ENCODE measurements at regions not wholly inside any gene's neighbourhood (a gene's known extent, or its start where the extent isn't known, plus 50 kb on each side); places are given as distances from the start of the nearest gene placed in this dataset.

DNA sequence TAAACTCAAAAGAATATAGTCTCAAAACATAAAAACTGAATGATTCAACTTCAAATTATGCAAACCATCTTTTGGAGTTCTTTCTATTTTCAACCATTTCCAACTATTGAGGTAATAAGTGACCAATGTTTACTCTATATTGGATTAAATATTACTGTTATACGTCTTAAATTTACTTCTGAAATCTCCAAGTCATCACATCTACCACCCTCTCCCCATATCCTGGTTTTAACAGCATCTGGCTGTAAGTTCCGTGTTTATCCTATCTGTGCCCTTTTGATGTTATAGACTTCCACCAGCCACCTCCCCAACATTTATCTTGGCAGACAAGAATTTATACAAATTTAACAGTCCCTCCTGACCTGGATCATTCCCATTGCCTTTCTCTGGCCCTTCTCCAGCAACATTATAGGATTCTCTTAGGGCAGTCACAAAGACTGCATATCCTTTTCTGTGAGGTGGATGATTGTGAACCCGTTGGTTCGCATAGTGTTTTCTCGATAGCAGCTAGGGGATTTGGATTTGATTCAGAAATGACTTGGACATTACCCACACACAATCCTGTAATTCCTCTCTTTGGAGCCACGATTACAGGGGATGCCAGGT, 313.4 kb upstream of the FMN2 start:
- DNase-seq (ENCODE audit: low read depth in 3 of 3, low spot score in 2 of 3) = no peak

DNA sequence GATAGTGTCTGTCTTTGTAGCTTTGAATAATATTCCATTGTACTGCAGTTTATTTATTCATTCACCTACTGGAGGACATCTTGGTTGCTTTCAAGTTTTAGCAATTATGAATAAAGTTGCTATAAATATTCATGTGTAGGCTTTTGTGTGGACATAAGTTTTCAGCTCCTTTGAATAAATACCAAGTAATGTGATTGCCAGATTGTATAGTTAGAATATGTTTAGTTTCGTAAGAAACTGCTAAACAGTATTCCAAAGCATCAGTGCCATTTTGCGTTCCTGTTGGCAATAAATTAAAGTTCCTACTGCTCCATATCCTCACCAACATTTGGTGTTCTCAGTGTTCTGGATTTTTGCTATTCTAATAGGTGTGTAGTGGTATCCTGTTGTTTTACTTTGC, 311.7 kb upstream of the FMN2 start:
- DNase-seq (ENCODE audit: low read depth in 3 of 3, low spot score in 2 of 3) = no peak

DNA sequence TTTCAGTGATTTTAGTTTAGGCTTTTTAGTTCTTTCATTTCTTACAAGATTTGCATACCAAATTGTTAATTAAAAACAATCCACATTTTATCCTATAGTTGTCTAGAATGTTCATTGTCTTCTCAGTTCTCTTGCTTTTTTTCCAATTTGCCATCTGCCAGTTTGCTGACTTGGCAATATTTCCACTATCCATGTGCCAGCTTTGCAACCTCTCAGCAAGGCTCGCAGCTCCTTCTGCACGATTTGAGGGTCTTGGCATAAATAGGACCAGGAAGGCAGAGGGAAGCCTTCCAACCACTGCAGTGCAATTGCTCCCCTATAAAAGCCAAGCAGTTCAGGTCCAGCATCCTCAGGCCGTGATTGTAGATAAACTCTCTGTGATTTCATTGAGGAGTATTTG, 306.8 kb upstream of the FMN2 start:
- DNase-seq (ENCODE audit: low read depth in 3 of 3, low spot score in 2 of 3) = no peak

DNA sequence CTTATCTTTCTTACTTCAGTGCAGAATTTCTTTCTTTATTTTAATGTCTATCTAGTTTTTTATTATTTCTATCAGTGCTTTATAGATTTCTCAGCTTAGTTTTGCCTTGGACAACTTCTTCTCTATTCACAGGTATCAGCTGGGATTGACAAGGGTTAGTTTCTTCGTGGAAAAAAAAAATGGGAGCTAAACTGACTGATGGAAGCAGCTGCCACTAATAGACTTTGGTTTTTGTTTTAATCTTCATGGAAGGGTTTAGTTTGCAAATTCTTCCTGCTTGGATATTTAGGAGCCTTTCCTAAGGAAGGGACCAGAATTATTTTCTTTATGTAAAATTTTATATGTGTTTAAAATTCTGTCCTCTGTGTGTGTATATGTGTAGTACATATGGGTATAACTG, 306.1 kb upstream of the FMN2 start:
- no peak for DNase-seq (ENCODE audit: low read depth in 3 of 3, low spot score in 2 of 3)

DNA sequence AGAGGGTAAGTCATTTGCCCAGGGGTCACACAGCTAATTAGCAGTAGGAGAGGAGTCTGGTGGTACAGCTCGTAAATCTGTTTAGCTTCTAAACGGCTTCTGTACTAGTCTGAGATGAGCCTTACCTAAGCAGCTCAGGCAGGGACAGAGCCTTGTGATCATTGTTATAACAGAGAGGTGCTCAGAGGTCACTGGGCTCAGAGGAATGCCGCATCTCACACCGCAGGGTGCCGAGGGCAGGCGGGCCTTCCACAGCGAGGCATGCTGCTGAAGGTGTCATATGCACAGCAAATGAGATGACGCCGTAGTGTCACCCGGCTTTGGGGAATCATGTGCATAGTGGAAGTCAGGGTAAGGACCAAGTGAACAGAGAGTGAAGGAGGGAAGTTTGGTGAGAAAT, 305.2 kb upstream of the FMN2 start:
- no peak for DNase-seq (ENCODE audit: low read depth in 3 of 3, low spot score in 2 of 3)

DNA sequence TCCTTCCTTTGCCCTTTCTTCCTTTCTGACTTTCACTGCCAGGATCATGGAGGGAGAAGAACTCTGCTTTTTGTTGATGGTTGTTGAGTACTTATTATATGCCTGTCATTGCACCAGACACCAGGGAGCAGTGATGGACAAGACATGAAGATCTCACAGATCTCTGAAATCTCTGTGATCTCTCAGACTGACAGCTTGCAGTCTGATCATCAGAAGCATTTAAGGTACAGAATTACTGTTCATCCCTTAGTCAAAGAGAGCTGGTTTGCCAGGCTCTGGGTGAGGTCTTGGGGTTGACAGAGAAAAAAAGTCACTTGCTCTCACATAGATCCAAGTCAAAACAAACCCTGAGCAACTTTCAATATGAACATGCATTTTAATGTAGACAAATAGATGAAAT, 299.5 kb upstream of the FMN2 start:
- DNase-seq (ENCODE audit: low read depth in 3 of 3, low spot score in 2 of 3) = no peak

DNA sequence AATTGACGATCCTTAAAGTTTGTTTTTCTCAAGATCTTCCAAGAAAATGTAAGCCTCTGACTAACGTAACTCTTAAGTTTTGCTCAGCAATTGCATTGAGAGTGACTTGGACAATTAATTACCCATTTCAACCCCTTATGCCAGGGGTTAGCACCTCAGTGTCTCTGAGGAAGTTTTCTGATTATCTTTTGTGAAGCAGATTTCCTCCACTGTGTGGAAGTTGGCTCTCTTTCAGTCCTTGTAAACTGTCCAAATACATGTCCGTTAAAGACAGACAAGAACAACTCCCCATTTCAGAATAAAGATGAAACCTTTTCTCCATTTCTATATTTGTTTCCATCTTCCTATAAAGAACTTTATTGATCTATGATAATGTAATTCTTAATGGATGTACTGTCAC, 296.4 kb upstream of the FMN2 start:
- no peak for DNase-seq (ENCODE audit: low read depth in 3 of 3, low spot score in 2 of 3)

DNA sequence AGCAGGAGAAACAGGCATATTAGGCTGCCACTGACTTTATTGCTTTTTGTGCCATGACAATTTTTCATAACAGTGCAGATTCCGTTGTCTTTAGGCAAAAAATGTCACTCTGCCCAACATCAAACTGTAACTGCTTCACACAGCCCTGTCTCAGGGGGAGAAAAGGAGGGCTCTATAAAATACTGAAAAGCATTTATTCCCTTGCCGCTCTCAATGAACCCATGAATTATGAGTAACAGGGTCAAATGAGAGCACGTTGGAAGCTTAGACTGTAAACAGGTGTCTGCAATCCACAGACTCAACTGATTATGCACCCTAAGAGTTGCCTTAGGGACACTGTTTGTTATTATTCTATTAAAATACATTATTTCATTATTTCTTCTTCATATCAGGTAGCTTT, 292.1 kb upstream of the FMN2 start:
- DNase-seq (ENCODE audit: low read depth in 3 of 3, low spot score in 2 of 3) = no peak

DNA sequence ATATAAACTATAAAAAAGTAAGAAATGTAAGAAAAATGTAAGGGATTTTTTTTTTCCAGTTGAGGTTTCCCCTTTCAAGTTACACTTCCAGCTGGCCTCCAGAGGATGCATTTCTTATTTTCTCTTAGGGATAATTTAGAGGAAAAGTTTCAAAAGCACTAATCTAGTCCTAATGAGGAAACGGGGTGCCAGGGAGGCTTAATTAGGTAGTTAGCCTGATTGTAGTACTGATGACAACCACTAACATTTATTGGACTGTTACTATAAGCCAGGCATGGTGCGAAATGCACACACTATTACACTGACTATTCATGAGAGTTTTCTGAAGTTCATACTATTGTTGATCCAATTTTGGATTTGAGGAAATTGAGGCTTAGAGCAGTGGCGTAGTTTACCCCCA, 290.8 kb upstream of the FMN2 start:
- no peak for DNase-seq (ENCODE audit: low read depth in 3 of 3, low spot score in 2 of 3)

DNA sequence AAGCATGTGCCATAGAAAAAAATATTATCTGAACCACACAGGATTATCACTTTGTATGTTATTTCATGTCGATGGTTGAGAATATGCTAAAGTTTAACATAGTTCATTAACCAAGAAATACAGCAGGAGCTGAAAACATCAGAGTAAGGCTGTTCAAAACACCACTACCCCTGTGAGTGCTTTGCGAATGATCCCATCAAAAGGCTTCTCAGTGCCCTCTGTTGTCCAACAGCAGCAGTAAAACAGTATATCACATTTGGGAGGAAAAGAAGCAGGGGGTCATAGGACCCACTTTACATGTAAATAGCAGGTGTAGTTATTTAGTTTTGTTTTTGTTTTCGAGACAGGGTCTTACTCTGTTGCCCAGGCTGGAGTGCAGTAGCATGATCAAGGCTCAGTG, 289.4 kb upstream of the FMN2 start:
- DNase-seq (ENCODE audit: low read depth in 3 of 3, low spot score in 2 of 3) = no peak

DNA sequence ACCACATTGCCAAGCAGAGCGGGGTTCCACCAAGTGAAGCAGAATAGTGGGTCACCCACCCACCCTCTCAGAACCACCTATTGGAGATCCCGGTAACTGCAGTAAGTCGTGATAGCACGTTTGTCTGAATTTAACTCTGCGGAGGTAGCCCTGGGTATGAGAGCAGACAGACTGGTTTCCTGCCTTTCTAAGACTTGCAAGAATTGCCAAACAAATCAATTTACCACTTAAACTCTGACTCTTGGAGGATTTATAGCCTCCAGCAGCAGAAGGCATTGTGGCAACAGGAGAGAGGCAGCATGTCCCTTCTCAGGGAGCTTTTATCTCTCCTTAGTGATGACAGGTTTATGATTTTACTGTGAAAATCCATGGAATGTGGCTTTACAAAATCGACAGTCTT, 287.9 kb upstream of the FMN2 start:
- no peak for DNase-seq (ENCODE audit: low read depth in 3 of 3, low spot score in 2 of 3)

DNA sequence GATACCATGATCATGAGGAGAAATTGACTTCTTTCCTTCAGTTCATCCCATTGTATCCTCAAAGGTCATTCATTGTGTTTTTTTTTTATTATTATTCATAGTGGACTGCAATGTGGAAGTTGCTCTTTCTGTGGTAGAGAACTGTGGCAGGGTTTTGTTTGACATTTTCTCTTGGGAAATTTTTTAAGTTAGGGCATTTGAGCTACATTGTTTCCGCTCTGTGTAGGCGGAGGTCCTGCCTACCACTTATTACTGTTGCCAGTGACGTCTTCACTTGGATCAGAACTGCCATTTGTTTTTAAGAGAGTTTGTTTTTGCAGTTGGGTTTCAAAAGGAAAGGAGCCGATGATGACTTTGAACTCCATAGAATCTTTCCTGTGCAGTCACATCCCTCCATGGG, 287.4 kb upstream of the FMN2 start:
- no peak for DNase-seq (ENCODE audit: low read depth in 3 of 3, low spot score in 2 of 3)

DNA sequence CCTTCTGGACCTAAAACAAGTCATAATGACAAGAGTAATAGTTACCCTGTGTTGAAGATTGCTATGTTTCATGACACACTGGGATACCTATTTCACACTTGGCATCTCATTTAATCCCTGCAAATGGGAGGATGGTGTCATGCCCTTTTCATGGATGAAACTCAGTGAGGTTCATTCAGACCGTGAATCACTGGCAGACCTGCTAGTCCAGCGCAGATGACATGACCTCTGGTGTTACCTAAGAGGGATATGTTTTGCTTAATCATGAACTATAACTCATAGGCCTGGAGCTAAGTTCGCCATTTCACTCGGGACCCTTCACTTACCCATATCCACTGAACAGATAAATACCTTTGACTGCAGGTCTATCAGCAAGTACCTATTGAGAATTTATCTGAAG, 286.6 kb upstream of the FMN2 start:
- no peak for DNase-seq (ENCODE audit: low read depth in 3 of 3, low spot score in 2 of 3)

DNA sequence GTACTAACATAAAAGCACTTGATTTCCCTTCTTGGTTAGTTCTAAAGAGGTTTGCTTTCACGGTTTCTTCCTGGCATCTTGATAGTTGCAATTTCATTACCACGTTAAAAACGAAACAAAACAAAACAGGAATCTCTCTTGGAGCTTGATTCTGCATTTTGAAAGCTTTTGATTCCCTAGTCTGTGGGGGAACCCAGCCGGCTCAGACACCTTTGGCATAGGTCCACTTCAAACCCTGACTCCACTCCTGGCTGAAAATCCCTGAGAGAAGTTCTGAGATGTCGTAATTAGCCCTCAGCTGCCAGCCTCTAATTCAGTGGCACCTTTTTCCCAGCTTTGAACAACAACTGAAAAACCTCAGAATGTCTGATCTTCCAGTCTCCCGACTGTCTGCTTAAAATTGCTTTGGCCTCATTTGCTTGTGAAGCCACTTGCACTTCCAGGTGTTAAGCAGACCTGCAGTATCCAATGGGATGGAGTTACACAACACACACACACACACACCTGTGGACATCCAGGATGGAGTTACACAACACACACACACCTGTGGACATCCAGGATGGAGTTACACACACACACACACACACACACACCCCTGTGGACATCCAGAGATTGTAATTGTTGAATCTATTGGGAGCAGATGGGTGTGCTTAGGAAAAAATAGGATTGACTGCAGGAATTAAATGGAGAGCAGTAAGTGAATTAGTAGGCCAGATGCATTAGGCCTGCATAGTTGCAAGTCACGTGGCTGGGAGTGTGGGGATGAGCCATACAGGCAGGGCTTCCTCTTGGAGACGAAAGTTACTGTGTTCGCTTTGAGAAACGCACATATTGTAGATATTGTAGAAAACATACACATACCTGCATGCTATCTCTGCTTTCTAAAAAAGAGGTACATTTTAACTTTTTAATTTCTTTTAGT, 285.6 kb upstream of the FMN2 start:
- no peak for DNase-seq (ENCODE audit: low read depth in 3 of 3, low spot score in 2 of 3)

DNA sequence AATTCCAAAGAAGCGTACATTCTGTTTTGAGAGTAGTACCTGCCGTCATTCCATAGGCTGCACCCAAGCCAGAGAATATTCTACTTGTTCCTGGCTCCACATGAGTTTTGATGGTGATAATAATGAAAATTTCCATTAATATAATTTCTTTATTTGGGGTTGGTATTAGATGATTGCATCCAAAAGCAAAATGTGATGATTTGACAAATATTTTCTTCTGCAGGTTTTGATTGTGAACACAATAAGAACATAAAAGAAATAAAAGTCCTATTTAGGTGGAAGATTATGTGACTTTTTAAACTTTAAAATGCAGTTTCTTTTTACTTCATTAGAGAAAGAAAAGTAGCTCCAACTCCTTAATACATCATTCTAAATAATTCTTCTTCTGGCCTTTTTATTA, 284.8 kb upstream of the FMN2 start:
- DNase-seq (ENCODE audit: low read depth in 3 of 3, low spot score in 2 of 3) = no peak

DNA sequence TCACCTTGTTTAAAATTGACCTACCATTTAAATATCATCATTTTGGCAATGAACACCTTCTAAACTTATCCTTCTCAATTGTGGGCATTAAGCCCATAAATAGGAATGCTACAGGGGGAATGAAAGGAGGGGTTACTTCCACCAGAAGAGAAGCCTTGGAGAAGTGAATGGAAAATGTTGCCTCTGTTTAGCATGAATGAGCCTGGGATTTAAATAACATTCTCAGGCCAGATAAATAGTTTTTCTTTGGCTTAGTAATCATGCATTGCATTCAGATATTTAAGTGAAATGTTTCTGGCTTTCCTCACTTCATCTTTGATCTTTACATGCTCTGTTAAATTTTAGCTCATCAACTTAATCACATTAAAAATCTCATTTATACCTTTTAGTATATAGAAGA, 284.3 kb upstream of the FMN2 start:
- DNase-seq (ENCODE audit: low read depth in 3 of 3, low spot score in 2 of 3) = no peak

DNA sequence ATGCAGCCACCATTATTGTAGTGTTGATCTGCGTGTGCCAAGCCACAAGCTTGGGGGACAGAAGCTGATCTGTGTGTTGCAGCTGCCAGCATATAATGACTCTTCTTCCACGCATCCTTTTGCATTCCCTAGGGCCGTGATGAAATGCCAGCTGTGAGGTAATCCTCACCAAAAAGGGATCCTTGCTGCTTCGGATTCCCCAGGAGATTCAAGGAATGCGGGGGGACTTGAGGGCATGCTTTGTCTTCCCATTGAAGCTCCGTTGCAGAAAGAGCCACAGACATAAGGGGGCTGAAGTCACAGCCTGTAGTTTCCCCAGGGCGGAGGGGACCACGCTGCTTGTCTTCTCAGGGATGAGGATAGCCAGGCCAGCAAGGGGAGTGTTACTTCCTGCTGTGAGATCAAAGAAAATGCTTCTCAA, 281.6 kb upstream of the FMN2 start:
- DNase-seq (ENCODE audit: low read depth in 3 of 3, low spot score in 2 of 3) = no peak

DNA sequence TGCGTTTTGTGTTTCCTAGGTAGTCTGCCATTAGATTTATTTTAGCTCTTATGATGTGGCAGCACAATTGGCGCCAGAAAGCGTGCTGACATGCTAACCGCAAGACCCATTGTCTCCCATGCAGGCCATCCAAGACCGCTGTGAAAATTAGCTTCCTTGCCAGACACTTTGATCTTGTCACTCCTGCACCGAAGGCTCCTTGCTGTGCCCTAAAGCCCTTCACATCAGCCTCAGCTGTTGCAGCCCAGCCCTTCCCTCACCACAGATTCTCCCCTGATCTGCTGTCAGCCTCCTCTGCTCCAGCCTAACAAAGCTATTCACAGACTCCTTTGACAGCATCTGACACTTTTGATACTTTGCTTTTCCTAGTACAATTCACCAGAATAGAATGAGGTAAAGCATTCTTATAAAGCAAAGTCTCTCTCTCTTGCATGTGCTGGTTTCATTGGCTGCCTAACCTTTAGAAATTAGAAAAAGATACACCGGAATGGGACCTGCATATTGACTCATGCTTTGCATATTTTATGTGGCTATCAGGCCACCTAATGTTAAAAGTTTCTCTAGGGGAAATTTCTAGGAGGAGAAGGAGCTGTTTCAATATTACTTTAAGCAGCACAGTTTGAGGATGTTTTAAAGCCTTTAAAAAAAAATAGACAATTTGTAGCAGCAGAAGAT, 280.3 kb upstream of the FMN2 start:
- no peak for DNase-seq (ENCODE audit: low read depth in 3 of 3, low spot score in 2 of 3)

DNA sequence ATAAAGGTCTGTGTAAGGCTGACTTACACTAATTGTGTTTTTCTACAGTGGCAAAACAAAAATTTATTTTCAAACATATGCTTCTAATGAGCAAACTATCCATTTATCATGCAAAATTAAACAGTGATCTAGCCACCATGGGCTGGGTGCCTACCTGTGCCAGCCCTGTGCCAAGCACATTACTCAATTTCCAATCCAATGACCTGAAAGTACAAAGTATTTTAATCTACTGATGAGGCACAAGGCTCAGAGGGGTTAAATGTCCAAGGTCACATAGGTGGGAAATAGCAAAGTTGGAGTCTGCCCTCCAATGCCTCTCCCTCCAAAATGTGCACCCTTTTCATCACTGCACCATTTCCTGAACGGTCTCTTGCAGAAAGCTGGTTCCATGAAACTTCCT, 279.1 kb upstream of the FMN2 start:
- DNase-seq (ENCODE audit: low read depth in 3 of 3, low spot score in 2 of 3) = no peak

DNA sequence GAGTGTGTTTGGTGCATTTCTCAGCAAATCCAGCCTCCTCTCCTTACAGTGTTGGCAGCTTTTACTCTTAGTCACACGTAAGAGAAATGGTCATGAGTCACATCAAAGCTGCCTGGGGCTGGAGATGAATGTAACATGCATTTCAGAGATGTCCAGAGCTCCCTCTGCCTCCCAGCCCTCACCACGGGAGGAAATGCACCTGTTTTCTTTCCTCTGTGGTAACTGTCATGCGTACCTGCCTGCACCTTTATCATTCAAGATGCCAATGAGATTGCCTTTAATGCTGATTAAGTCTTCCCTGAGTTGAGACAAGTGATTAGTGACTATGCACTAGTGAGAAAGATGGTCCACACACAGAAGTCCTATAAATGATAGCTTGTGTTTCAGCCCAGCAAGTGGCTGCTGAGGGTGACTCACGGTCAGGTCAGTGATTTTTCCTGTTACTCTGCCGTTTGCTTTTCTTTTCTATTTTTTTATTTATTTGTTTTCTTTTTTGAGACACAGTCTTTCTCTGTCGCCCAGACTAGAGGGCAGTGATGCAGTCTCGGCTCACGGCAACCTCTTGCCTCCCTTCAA, 277.3 kb upstream of the FMN2 start:
- no peak for DNase-seq (ENCODE audit: low read depth in 3 of 3, low spot score in 2 of 3)

DNA sequence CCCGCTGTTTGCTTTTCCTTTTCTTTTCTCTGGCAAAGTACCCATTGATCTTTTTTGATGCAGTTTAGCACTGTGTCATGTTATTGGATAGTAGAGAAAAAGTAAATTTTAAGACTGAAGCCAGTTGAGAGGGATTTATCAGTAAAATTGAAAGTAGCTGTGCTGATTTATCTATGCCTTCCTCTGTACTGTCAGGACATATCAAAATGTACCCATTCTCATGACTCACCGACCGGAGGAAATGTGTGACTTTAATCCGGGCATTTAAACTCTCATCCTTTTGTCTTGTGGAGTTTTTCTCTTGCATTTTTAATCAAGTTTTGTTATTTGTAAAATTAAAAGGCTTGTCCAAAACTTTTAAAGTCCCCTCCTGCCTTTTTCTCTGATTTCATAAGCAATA, 276.6 kb upstream of the FMN2 start:
- DNase-seq (ENCODE audit: low read depth in 3 of 3, low spot score in 2 of 3) = no peak

Measured in right renal cortex interstitium (tissue), 3 donors.